Glutamatergic neuron (in vitro differentiated cells): ENCODE measurements at regions not wholly inside any gene's neighbourhood (a gene's known extent, or its start where the extent isn't known, plus 50 kb on each side); places are given as distances from the start of the nearest gene placed in this dataset.

Experiments
- DNase-seq: peaks from one replicate; pipeline ENCODE4 v3.0.0; 2022
- H3K27ac Mint-ChIP-seq: one replicate; pipeline ENCODE4 v1.8.0; 2020; ENCODE audit warnings: mild to moderate bottlenecking, mixed read lengths, inconsistent platforms; ENCODE audit not compliant: unreplicated experiment
- H3K27me3 Mint-ChIP-seq: one replicate; pipeline ENCODE4 v1.8.0; 2020; ENCODE audit warnings: mild to moderate bottlenecking, moderate library complexity, mixed read lengths, inconsistent platforms; ENCODE audit not compliant: unreplicated experiment
- H3K36me3 Mint-ChIP-seq: one replicate; pipeline ENCODE4 v1.8.0; 2020; ENCODE audit warnings: mild to moderate bottlenecking, mixed read lengths, inconsistent platforms; ENCODE audit not compliant: unreplicated experiment
- H3K4me1 Mint-ChIP-seq: one replicate; pipeline ENCODE4 v1.8.0; 2020; ENCODE audit warnings: mild to moderate bottlenecking, low read depth, mixed read lengths, inconsistent platforms; ENCODE audit not compliant: unreplicated experiment
- H3K4me3 Mint-ChIP-seq: one replicate; pipeline ENCODE4 v1.8.0; 2020; ENCODE audit warnings: mild to moderate bottlenecking, mixed read lengths, inconsistent platforms; ENCODE audit not compliant: unreplicated experiment
- H3K9me3 Mint-ChIP-seq: one replicate; pipeline ENCODE4 v1.8.0; 2020; ENCODE audit warnings: mild to moderate bottlenecking, moderate library complexity, mixed read lengths, inconsistent platforms; ENCODE audit not compliant: unreplicated experiment
- TF ChIP-seq, protein P1 (sequence below): fragments of 200-600 bp; sonication (generic); IDR thresholded peaks from one replicate; pipeline ENCODE4 v1.5.0; 2021; ENCODE audit not compliant: partially characterized antibody, unreplicated experiment

DNA sequence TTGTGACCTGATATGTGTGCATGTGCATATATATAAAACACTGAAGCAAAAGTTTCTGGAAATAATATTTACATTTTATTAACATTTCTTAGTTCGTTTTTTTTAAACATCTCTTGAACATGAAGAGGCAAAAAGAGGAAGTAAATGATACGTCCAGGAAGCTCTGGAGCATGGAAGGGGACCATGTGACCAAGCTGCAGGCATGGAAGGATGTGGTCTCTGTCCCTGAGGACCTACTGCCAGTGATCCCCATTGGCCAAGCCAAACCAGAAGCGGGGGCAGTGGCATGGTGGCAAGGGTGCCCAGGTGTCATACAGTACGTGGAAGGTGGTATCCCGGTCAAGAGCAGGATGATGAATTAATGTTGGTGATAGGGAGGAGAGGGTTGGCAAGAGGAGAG is 268.3 kb upstream of the PROX1 start:
- peaks cover 2% of the 10 kb centered on the region for H3K27me3 Mint-ChIP-seq
- TF ChIP-seq, protein P1, sequence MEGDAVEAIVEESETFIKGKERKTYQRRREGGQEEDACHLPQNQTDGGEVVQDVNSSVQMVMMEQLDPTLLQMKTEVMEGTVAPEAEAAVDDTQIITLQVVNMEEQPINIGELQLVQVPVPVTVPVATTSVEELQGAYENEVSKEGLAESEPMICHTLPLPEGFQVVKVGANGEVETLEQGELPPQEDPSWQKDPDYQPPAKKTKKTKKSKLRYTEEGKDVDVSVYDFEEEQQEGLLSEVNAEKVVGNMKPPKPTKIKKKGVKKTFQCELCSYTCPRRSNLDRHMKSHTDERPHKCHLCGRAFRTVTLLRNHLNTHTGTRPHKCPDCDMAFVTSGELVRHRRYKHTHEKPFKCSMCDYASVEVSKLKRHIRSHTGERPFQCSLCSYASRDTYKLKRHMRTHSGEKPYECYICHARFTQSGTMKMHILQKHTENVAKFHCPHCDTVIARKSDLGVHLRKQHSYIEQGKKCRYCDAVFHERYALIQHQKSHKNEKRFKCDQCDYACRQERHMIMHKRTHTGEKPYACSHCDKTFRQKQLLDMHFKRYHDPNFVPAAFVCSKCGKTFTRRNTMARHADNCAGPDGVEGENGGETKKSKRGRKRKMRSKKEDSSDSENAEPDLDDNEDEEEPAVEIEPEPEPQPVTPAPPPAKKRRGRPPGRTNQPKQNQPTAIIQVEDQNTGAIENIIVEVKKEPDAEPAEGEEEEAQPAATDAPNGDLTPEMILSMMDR: no peak
- DNase-seq: no peak
- no peaks in the 10 kb centered on the region for H3K36me3 Mint-ChIP-seq
- no peak overlapping the region for H3K4me3 Mint-ChIP-seq
- H3K4me1 Mint-ChIP-seq: peaks cover 5% of the 10 kb centered on the region
- no peak overlapping the region for H3K27ac Mint-ChIP-seq
- peaks cover 3% of the 10 kb centered on the region for H3K9me3 Mint-ChIP-seq

DNA sequence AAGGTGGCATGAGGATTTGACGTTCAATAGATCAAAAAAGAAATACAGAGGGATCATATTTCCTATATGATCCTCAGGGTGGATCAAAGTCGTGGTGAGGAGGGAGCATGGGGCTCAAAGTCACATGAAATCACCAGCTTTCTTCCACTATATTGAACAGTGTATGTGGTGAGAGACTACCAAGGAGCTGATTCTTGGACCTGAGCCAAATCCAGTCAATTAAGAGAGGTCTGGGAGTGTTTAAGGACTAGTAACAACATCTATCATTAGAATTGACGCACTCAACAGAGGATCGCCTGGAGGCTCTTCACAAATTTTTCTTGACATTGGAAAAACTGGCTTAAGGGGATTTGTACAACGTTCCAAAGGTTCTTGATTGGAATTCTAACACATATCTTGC is 267.7 kb upstream of the PROX1 start:
- H3K36me3 Mint-ChIP-seq: no peaks in the 10 kb centered on the region
- no peak for DNase-seq
- TF ChIP-seq, protein P1: no peak
- no peaks in the 10 kb centered on the region for H3K27me3 Mint-ChIP-seq
- H3K4me3 Mint-ChIP-seq: no peak overlapping the region
- no peak overlapping the region for H3K27ac Mint-ChIP-seq
- H3K4me1 Mint-ChIP-seq: peaks cover 5% of the 10 kb centered on the region
- peaks cover 3% of the 10 kb centered on the region for H3K9me3 Mint-ChIP-seq

GRCh38 chr1:213723187-213723586 is 264.6 kb upstream of the PROX1 start:
- Mint-ChIP-seq H3K4me3 (no peak overlapping the region), H3K27me3 (no peaks in the 10 kb centered on the region), H3K4me1 (peaks cover 5% of the 10 kb centered on the region), H3K36me3 (no peaks in the 10 kb centered on the region), H3K27ac (no peak overlapping the region), H3K9me3 (peaks cover 3% of the 10 kb centered on the region)
- TF ChIP-seq, protein P1: no peak
- DNase-seq: no peak

DNA sequence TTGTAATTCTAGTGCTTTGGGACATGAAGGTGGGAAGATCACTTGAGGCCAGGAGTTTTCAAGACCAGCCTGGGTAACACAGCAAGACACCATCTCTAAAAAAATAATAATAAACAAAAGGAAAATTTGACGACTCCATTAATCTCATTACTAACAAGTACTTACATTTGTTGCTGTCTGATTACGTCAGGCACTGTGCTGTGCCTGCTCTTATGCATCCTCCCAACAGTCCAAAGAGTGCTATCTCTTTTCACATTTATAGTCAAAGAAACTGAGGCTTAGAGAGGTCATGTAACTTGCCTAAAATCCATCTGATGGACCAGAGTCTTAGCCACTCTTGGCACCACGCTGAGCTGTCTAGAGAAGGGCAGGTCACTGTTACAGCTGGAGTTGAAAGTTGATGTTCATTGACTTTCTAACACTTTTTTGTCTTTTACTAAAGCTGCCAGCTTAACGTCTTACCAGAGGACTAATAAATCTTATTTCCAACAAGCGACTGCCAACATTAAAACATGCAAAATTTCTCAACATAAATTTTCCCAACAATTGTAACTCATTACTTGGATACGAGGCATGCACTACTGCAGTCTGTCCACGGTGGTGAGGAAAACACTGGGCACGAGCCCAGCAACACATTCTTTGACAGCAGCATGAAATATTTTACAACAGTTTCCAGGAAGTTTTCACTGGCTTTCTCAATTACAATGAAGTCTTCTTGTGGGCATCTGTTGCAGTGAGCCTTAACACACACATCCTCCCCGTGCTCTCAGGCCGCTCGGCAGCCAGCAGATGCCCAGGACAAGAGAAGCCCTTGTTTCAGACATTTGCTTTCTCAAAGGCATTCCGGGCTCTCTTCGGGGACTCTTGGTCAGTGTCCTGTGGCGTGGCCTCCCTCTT is 262.9 kb upstream of the PROX1 start:
- Mint-ChIP-seq H3K4me3 (no peak overlapping the region), H3K36me3 (peaks cover 1% of the 10 kb centered on the region), H3K27ac (peak overlapping the region; percentile 19), H3K4me1 (peaks cover 5% of the 10 kb centered on the region), H3K27me3 (no peaks in the 10 kb centered on the region), H3K9me3 (no peaks in the 10 kb centered on the region)
- DNase-seq: no peak
- TF ChIP-seq, protein P1: no peak

DNA sequence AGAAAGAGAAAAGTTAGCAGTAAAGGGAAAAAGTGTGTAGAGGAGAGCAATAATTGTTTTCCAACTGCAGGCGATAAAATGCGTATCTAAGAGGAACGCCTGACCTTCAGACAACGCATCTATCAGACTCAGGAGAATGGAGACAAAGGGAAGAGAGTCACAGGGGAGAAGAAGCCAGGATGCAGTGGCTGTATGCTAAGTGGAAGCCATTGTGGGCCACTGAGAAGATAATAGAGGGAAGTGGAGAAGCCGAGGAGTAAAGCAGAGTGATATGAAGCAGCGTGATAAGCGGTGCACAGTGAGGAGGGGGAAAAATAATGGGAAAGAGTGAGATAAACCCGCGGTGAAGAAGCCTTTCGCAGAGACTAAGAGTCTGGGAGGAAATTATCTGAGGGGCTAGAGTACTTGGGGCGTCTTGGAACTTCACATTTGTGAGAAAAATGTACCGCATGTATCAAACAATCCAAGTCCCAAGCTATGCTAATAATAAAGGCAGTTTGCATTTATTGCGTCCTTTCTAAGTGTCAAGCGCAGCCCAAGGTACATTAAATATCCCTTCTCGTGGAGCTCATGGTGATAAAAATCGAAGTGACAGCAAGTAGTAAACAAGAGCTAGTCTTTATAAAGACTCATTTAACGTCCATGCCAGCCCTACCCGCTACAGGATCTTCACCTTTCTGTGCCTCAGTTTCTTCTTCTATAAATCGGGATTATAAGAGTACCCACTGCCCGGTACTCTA is 259.8 kb upstream of the PROX1 start:
- H3K4me1 Mint-ChIP-seq: peaks cover 3% of the 10 kb centered on the region
- TF ChIP-seq, protein P1: no peak
- no peaks in the 10 kb centered on the region for H3K9me3 Mint-ChIP-seq
- no peak for DNase-seq
- no peaks in the 10 kb centered on the region for H3K27me3 Mint-ChIP-seq
- no peak overlapping the region for H3K4me3 Mint-ChIP-seq
- H3K36me3 Mint-ChIP-seq: peaks cover 12% of the 10 kb centered on the region
- no peak overlapping the region for H3K27ac Mint-ChIP-seq
